ENCODE measurements at regions not wholly inside any gene's neighbourhood (a gene's known extent, or its start where the extent isn't known, plus 50 kb on each side); places are given as distances from the start of the nearest gene placed in this dataset.

DNA sequence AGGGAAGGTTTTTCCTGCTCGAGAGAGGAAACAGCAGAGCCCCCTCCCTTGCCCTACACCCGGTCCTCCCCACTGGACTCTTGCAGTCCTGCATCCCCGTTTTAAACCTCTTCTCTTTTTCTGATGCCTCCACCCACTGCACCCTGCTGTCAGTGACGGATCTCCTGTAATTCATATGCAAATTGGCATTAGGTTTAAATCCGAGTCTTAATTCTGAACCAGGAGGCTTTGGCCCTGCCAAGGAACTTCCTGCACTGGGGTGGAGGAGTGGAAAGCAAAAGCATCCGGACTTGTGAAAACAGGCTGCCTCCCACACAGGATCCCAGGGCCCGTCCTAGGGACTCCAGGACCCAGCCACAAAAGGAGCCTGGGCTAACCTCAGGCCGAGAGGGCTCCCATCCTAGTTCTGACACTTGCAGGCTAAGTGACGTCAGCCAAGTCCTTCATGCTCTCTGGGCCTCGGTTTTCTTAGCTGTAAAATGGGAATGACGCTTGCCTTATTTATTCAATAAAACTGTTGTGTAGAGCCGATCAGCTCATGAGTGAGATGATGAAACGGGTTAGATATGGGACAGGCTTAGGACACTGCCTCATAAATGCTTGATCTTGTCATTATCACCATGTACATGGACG is 613.3 kb downstream of the AJAP1 start:
- Histone ChIP-seq H3K36me3 (replicated peaks in 1 of 2; ENCODE audit: insufficient read depth in 1 of 2, low read depth in 2 of 2) (no peaks in the 10 kb centered on the region), H3K4me3 (no peak overlapping the region), H3K4me1 (no peaks in the 10 kb centered on the region), H3K27ac (no peak overlapping the region), H3K27me3 (no peaks in the 10 kb centered on the region), H3K9me3 (no peaks in the 10 kb centered on the region)
- ATAC-seq (no peak), DNase-seq (no peak)
- WGBS, 2 donors = 64 to 73% methylated on average over 14 of the region's 14 CpGs
- intact Hi-C loops (cut with DNase I) = no loop called here
- no peak for TF ChIP-seq POLR2A (IDR thresholded peaks at IDR 0.05)
- TF ChIP-seq, protein P1, sequence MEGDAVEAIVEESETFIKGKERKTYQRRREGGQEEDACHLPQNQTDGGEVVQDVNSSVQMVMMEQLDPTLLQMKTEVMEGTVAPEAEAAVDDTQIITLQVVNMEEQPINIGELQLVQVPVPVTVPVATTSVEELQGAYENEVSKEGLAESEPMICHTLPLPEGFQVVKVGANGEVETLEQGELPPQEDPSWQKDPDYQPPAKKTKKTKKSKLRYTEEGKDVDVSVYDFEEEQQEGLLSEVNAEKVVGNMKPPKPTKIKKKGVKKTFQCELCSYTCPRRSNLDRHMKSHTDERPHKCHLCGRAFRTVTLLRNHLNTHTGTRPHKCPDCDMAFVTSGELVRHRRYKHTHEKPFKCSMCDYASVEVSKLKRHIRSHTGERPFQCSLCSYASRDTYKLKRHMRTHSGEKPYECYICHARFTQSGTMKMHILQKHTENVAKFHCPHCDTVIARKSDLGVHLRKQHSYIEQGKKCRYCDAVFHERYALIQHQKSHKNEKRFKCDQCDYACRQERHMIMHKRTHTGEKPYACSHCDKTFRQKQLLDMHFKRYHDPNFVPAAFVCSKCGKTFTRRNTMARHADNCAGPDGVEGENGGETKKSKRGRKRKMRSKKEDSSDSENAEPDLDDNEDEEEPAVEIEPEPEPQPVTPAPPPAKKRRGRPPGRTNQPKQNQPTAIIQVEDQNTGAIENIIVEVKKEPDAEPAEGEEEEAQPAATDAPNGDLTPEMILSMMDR (IDR thresholded peaks at IDR 0.05) = no peak

DNA sequence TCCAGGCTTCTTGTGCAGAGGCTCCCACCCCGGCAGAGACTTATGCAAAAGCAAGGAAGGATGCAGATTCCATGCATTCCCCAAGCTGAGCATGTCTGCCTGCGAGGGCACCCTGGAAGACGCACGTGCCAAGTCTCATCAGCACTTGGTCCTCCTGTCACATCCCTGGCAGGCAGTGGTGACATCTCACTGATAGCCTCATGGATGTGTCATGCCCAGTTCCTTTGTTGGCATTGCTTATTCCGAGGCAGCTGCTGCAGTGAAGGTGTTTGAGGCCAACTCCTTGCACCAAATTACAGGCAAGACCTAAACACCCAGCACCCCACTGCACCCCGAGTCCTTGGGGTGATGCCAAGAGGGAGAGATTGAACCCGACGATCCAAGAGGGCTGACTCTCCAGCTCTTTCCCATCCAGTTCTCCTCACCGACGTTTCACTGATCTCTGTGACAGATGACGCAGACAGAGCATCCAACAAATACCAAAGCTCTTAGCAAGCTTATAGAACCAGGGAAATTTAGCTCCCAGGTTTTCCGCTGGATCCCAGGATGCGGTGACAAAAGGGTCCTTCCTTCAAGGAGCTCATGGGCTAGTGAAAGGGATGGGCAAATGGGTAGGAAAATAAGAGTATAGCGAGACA is 611.1 kb downstream of the AJAP1 start:
- Histone ChIP-seq H3K27ac (no peak overlapping the region), H3K27me3 (no peaks in the 10 kb centered on the region), H3K9me3 (no peaks in the 10 kb centered on the region), H3K4me1 (no peaks in the 10 kb centered on the region), H3K36me3 (replicated peaks in 1 of 2; ENCODE audit: insufficient read depth in 1 of 2, low read depth in 2 of 2) (no peaks in the 10 kb centered on the region), H3K4me3 (no peak overlapping the region)
- DNase-seq (no peak), ATAC-seq (no peak)
- 57 to 60% methylated on average over 14 of the region's 14 CpGs for WGBS, 2 donors
- TF ChIP-seq POLR2A (IDR thresholded peaks at IDR 0.05) = no peak
- TF ChIP-seq, protein P1 (IDR thresholded peaks at IDR 0.05) = no peak
- intact Hi-C loops (cut with DNase I) = no loop called here

DNA sequence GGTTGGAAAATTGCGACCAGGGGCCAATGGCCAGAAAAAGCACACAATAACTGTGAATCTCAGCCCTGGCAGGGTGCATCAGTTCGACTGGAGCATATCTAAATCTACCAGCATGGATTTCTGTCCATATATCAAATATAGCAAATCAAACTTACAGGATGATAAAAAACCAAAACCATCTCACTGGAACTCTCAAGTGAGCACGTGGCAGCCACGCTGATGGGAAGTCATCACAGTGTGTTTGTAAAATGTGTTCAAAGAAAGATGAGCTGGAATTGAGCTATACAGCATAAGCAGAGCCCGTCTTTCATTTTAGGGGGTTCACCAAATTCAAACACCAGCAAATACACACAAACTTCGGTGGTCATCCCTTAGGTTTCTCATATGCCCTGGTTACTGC is 610.1 kb downstream of the AJAP1 start:
- peaks cover 0 to 3% (median 0%) of the 10 kb centered on the region in 3 donors for H3K9me3 ChIP-seq
- intact Hi-C loops (cut with DNase I) = no loop called here
- no peak overlapping the region for H3K27ac ChIP-seq
- ATAC-seq = no peak
- no peaks in the 10 kb centered on the region for H3K4me1 ChIP-seq
- WGBS, 2 donors = 53 to 55% methylated on average over 6 of the region's 6 CpGs
- DNase-seq = no peak
- no peak overlapping the region for H3K4me3 ChIP-seq
- no peaks in the 10 kb centered on the region for H3K36me3 ChIP-seq (replicated peaks in 1 of 2; ENCODE audit: insufficient read depth in 1 of 2, low read depth in 2 of 2)
- no peaks in the 10 kb centered on the region for H3K27me3 ChIP-seq
- TF ChIP-seq POLR2A (IDR thresholded peaks at IDR 0.05) = no peak
- TF ChIP-seq, protein P1 (IDR thresholded peaks at IDR 0.05) = no peak

DNA sequence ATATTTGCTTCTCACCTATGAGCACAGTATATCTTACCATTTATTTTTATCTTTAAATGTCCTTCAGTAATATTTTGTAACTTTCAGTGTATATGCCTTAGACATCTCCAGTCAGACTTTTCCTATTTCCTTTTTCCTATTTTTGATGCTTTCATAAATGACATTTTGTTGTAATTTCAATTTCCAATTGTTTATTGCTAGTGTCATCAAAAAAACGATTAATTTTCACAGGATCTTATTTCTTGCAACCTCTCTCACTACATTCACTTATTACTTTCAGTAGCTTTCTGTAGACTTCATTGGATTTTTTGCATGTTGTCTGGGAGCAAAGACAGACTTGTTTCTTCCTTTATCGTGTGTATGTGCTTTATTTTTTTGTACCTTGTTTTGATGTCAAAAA is 602.4 kb downstream of the AJAP1 start:
- DNase-seq (no peak), ATAC-seq (no peak)
- no peak overlapping the region for H3K4me3 ChIP-seq
- no peak overlapping the region for H3K27ac ChIP-seq
- no peaks in the 10 kb centered on the region for H3K4me1 ChIP-seq
- intact Hi-C loops (cut with DNase I) = no loop called here
- no peak for TF ChIP-seq POLR2A (IDR thresholded peaks at IDR 0.05)
- TF ChIP-seq, protein P1 (IDR thresholded peaks at IDR 0.05) = no peak
- H3K36me3 ChIP-seq (replicated peaks in 1 of 2; ENCODE audit: insufficient read depth in 1 of 2, low read depth in 2 of 2) = no peaks in the 10 kb centered on the region
- WGBS, 2 donors = 42 to 45% methylated on average over 2 of the region's 2 CpGs
- peaks cover 0 to 3% (median 0%) of the 10 kb centered on the region in 3 donors for H3K9me3 ChIP-seq
- no peaks in the 10 kb centered on the region for H3K27me3 ChIP-seq

GRCh38 chr1:5254975-5255374 is 600.6 kb downstream of the AJAP1 start:
- Histone ChIP-seq H3K36me3 (replicated peaks in 1 of 2; ENCODE audit: insufficient read depth in 1 of 2, low read depth in 2 of 2) (no peaks in the 10 kb centered on the region), H3K9me3 (no peaks in the 10 kb centered on the region), H3K27me3 (no peaks in the 10 kb centered on the region), H3K4me1 (no peaks in the 10 kb centered on the region), H3K4me3 (no peak overlapping the region), H3K27ac (no peak overlapping the region)
- ATAC-seq (no peak), DNase-seq (no peak)
- TF ChIP-seq, protein P1 (IDR thresholded peaks at IDR 0.05) = no peak
- TF ChIP-seq POLR2A (IDR thresholded peaks at IDR 0.05) = no peak
- intact Hi-C loops (cut with DNase I) = no loop called here
- 67 to 86% methylated on average over 2 of the region's 2 CpGs for WGBS, 2 donors

Data from body of pancreas (tissue), 4 donors.